MM.1S (cell line): ENCODE measurements at regions not wholly inside any gene's neighbourhood (a gene's known extent, or its start where the extent isn't known, plus 50 kb on each side); places are given as distances from the start of the nearest gene placed in this dataset.

Source experiments
- CTCF ChIP-seq: fragments of 300-600 bp; sonication (generic); IDR thresholded peaks from 2 replicates; pipeline ENCODE4 v1.5.1; 2016; ENCODE audit warnings: antibody characterized with exemption, low read length, mixed read lengths
- EZH2 ChIP-seq: fragments of 300-600 bp; sonication (generic); optimal IDR thresholded peaks from 2 replicates; pipeline ENCODE3; 2017; ENCODE audit warnings: low read depth, mild to moderate bottlenecking, antibody characterized with exemption, low read length, mixed read lengths

- TF ChIP-seq CTCF (no peak), EZH2 (no peak)
These were observed 58.0 kb downstream of the ANXA2R start for GRCh38 chr5:42982107-42982622.
